CD4-positive, alpha-beta T cell treated with Interleukin-1 beta for 1 hour (primary cell): ENCODE measurements at regions not wholly inside any gene's neighbourhood (a gene's known extent, or its start where the extent isn't known, plus 50 kb on each side); places are given as distances from the start of the nearest gene placed in this dataset.
"Not testable (repeated sequence)": the region's sequence is repeated elsewhere in the genome, so short reads cannot be mapped to it uniquely, and the experiment has no call there.

Source experiments
- DNase-seq, 2 donors: peaks; one replicate each; pipeline ENCODE4 v3.0.0-alpha.2; 2020 to 2022

DNA sequence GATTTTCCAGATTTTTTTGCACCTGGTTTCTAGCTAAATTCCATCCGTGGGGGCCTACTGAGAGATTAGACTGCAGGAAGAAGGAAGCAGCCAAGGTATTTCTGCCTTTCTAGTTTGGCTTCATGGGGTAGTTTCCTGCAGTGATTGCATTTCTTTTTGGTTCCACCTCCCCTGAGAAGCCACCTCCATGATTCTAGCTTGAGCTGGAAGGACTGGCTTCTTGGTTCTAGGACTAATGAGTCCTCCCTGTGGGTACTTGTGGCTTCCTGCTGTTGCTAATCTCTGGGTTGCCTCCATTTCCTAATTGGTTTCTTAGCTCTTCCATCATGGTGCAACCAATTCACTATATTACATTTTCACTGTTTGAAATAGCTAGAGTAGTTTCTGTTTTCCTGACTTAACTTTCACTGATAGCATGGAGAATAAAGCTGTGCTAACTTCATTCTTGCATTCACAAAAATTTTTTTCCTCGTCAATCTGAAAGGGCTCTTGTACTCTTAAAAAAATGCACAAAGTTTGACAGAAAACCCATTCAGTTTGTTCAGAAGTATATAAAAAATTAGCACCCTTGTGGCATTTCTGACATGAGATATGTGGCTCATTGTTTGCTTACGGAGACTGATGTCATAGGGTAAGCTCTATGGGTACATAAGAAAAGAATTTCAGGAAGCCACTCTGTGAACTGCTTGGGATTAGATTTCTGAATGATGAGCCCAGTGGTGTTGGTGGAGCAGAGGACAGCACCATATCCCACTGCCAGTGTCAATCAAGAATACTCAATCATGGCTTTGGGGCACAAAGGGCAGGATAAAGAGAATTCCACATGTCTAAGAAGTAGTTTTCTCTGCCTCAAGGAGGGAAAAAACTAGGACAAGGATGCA lies 242.8 kb upstream of the RBMS1 start:
- DNase-seq = no peak

DNA sequence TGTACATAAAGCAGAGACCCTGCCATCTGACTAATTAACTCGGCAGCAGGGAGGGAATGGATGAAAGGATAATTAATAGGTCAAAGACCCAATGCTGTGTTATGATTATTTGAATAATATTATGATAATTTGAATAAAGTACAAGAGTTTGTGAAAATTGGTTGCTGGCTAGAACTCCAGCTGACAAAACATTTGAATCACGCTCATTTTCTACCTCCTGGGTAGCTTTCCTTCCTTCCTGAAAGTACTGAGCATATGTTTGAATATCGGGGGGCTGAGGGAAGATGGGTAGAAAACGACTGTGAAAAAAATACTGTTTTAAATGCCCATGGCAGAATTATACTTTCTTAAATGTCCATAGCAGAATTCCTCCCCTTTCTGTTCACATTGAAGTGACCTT lies 243.6 kb upstream of the RBMS1 start:
- no peak for DNase-seq

DNA sequence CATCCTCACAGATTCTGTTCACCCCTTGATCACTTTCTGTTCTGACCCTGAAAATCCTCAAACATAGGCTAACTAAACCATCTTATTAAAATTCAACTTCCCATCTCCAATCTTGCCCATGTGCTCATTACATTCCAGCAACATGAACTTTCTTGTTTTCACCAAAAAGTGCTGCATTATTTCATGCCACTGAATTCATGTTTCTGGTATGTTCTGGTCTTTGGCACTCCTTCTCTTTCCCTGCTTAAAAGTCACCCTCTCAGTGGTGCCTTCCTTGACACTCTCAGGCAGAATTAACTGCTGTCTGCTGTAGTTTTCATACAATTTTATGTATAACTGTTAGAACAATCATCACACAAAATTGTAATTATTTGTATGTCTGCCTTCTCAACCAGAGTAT lies 247.7 kb upstream of the RBMS1 start:
- no peak for DNase-seq

GRCh38 chr2:160741815-160742214 lies 248.2 kb upstream of the RBMS1 start:
- no peak for DNase-seq

- peak in 1 of 2 donors; percentile 47 for DNase-seq
Measured at GRCh38 chr2:160742667-160743066, 249.1 kb upstream of the RBMS1 start.

- DNase-seq = no peak
Measured at GRCh38 chr2:160747501-160748170, 254.0 kb upstream of the RBMS1 start.

DNA sequence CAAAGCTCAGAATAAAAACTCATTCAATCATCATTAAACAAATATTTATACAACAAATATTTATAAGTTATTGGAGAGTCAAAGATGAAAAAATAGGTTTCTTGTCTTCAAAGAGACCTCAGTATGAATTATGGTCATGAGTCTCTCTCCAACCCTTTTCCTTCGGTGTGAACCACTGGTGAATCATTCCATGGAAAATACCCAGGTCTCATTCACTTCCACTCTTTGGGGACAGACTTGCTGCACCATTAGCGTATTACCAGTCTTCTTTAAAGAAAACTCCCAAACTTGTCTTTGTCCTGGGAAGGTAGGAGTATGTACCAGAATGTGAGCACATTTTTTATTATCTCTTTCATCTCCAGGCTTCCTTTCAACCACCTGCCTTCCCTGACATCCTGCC lies 257.4 kb upstream of the RBMS1 start:
- no peak for DNase-seq

- DNase-seq = no peak
Measured at GRCh38 chr2:160752475-160753330, 259.1 kb upstream of the RBMS1 start.

GRCh38 chr2:160753331-160753654 lies 259.7 kb upstream of the RBMS1 start:
- DNase-seq = no peak

- DNase-seq = no peak
Measured at GRCh38 chr2:160753960-160754359, 260.4 kb upstream of the RBMS1 start.

DNA sequence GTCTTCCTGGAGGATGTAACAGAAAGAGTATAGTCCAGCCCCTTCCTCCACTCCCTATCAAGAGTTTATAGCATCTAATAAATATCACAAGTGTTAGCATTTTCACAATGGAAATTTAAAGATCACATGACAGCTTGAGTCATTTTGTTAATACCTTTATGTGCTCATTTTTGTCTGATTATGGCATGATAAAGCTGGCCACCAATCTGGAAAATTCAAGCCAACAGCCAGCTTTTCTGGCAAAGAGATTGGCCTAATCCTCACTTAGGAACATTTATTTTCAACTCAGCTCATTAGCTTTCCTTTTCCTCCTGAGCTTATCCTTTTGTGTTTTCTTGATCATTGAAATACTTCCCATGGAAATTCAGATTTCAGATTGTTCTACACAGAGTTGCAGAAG lies 262.9 kb upstream of the RBMS1 start:
- no peak for DNase-seq

- not testable (repeated sequence) for DNase-seq
Measured at GRCh38 chr2:160762493-160763128, 269.0 kb upstream of the RBMS1 start.

GRCh38 chr2:160783474-160783873 lies 289.9 kb upstream of the RBMS1 start:
- DNase-seq = no peak

DNA sequence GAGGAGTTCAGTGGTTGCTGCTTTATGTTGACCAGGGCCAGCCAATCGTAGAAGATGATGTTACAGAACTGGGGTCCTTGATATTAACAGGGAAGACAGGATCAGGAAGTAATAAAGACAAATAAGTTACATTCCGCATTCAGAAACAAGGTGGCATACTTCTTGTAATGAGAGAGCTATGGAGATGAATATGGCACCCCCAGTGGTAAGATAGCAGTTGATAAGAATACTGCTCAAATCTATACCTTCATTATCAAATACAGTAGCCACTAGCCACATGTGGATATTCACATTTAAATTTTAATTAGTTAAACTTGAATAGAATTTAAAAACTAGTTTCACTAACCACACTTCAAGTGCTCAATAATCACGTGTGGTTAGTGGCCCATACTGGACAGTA lies 290.4 kb upstream of the RBMS1 start:
- no peak for DNase-seq

GRCh38 chr2:160790738-160791137 lies 297.1 kb upstream of the RBMS1 start:
- DNase-seq = no peak

DNA sequence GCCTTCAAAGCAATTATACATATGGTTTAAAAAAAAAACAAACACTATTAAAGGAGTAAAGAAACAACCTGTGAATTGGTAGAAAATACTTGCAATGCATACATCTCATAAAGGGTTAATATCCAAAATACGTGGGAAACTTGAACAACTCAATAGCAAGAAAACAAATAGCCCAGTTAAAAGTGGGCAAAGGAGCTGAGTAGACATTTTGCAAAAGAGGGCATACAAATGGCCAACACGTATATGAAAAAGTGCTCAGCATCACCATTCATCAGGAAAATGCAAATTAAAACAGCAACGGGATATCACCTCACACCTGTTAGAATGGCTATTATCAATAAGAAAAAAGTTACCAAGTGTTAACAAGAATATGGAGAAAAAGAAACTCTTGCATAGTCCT lies 298.3 kb upstream of the RBMS1 start:
- no peak for DNase-seq

GRCh38 chr2:160792837-160793236 lies 299.2 kb upstream of the RBMS1 start:
- no peak for DNase-seq

- DNase-seq = no peak
Measured at GRCh38 chr2:160794926-160795325, 301.3 kb upstream of the RBMS1 start.

DNA sequence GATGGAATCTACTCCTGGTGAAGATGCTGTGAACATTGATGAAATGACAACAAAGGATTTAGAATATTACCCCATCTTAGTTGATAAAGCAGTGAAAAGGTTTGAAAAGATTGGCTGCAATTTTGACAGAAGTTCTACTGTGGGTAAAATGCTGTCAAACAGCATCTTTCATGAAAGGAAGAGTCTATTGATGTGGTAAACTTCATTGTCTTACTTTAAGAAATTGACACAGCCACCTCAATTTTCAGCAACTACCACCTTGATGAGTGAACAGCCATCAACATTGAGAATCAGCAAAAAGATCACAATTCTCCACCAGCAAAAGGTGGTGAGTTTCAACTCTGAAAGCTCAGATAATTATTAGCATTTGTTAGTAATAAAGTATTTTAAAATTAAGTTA lies 310.3 kb upstream of the RBMS1 start:
- DNase-seq = no peak

GRCh38 chr2:160810406-160810805 lies 316.8 kb upstream of the RBMS1 start:
- DNase-seq = no peak

DNA sequence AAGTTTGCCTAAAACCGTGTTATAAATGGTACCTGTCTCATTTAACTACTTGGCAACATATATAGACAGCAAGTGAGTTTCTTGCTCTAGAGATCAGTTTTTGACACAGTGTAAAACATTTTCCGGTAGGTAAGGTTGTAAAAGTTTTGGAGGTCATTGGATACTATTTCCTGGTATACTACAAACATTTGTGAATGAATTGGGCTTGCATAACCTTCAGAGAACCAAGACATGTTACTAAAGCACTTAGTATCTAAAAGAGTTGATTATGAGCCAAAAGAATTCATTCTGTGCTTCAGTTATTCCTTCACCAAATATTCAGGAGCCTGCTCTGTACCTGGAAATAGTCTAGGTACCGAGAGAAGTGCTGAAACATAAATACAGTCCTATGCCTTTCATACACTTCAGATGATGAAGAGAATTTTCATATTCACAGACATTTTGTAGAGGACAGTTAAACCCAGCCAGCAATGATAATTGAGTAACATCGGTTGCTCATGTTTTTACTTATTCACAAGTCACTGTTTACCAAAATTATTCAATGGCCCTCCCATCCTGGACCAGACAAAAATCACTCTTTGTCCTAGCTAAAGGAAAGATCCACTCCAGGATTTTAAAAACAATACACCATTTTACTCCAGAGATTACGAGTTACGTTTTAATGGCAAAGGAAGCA lies 319.4 kb upstream of the RBMS1 start:
- no peak for DNase-seq

DNA sequence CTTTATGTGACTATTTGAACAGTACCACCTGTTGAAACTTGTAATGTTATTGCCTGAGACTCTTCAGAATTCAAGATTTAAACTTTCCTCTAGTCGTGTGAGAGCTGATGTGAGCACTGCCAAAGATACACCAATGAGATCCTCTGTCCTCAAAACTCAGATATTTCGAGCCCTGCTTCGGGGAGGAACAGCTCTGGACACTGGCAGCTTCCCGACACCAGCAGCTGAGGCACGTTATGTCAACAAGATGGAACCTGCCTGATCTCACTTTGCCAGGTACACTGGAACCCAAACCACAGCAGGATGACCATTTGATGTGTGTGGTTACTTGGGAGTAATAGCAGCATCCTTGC lies 319.9 kb upstream of the RBMS1 start:
- no peak for DNase-seq
